Ascending aorta (tissue), 2 donors: ENCODE measurements at regions not wholly inside any gene's neighbourhood (a gene's known extent, or its start where the extent isn't known, plus 50 kb on each side); places are given as distances from the start of the nearest gene placed in this dataset.

Experiments used
- DNase-seq, 2 donors: peaks; one replicate each; pipeline ENCODE4 v3.0.0-alpha.2; 2019; ENCODE audit warnings: low spot score in 2 of 2
- H3K27ac ChIP-seq, 2 donors: fragments of 200-600 bp; sonication (generic); one replicate each; pipeline ENCODE4 v1.5.1; 2016 to 2017; ENCODE audit warnings: mild to moderate bottlenecking in 1 of 2
- H3K27me3 ChIP-seq: fragments of 200-600 bp; sonication (generic); one replicate; pipeline ENCODE4 v1.5.1; 2017
- H3K36me3 ChIP-seq, 2 donors: fragments of 200-600 bp; sonication (generic); one replicate each; pipeline ENCODE4 v1.5.1; 2016
- H3K4me1 ChIP-seq, 2 donors: fragments of 200-600 bp; sonication (generic); one replicate each; pipeline ENCODE4 v1.5.1; 2016 to 2017; ENCODE audit warnings: mild to moderate bottlenecking in 1 of 2
- H3K4me3 ChIP-seq, 2 donors: fragments of 200-600 bp; sonication (generic); one replicate each; pipeline ENCODE4 v1.5.1; 2016 to 2017; ENCODE audit warnings: mild to moderate bottlenecking in 1 of 2
- H3K9me3 ChIP-seq, 2 donors: fragments of 200-600 bp; sonication (generic); one replicate each; pipeline ENCODE4 v1.5.1; 2016
- CTCF ChIP-seq, 3 experiments: fragments of 200-600 bp in 2 of 3; fragments of 450-650 bp in 1 of 3; sonication (generic) in 2 of 3; IDR thresholded peaks; one replicate each; pipeline ENCODE4 v1.5.1; 2016 to 2019; ENCODE audit warnings: antibody characterized with exemption in 3 of 3, mild to moderate bottlenecking in 1 of 3, moderate library complexity in 1 of 3
- intact Hi-C: fragments of 100-400 bp; cut with DNase I; formaldehyde crosslinking; loops from one replicate; pipeline ENCODE4 v1.15.1; 2023

DNA sequence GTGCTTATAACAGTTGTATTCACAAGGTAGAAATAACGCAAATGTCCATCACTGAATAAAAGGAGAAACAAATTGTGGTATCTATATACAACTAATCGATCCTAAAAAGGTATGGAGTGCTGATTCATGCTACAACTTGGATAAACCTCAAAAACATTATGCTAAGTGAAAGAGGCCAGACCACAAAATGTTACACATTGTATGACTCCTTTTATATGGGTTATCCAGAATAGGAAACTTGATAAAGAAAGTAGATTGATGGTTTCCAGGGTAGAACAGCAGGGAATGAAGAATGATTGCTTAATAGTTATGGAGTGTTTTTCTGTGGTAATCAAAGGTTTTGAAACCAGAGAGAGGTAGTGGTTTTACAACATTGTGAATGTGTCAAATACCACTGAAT lies 432.2 kb upstream of the TRIB2 start:
- intact Hi-C loops, result no loop called here
- H3K36me3 ChIP-seq, result no peaks in the 10 kb centered on the region
- no peak for DNase-seq
- no peak overlapping the region for H3K4me3 ChIP-seq
- no peak overlapping the region for H3K27ac ChIP-seq
- H3K9me3 ChIP-seq, result no peaks in the 10 kb centered on the region
- no peaks in the 10 kb centered on the region for H3K27me3 ChIP-seq
- no peak for TF ChIP-seq CTCF (IDR thresholded peaks at IDR 0.05)
- H3K4me1 ChIP-seq, result peaks cover 0 to 3% of the 10 kb centered on the region in 2 donors

GRCh38 chr2:12286347-12286746 lies 430.4 kb upstream of the TRIB2 start:
- intact Hi-C loops, result no loop called here
- Histone ChIP-seq H3K36me3 (no peaks in the 10 kb centered on the region), H3K27me3 (no peaks in the 10 kb centered on the region), H3K4me1 (peaks cover 0 to 3% of the 10 kb centered on the region in 2 donors), H3K4me3 (no peak overlapping the region), H3K9me3 (no peaks in the 10 kb centered on the region), H3K27ac (no peak overlapping the region)
- no peak for DNase-seq
- TF ChIP-seq CTCF (IDR thresholded peaks at IDR 0.05), result no peak

DNA sequence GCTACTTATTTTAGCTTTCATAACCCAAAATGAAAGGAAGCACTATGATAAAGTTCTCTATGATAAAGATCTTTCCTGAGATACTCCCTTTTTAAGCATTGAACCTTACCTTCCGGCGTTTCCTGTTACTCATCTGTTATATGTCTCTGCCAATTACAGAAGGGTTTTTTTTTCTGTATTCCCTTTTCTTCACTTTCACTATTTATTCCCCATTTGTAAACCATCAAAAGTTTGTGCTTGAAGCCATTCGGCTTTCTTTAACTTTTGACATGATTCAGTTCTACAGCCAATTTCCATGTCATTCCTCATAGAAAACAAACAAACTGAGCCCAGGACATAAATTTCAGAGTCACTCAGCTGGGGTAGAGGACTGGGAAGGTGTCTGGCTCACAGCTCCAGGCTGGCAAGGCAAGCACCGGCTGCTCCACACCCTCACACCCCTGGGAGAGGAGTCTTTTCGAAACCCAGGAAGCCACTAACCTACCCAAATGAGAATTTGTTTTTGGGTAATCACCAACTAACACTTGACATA lies 429.4 kb upstream of the TRIB2 start:
- H3K36me3 ChIP-seq, result no peaks in the 10 kb centered on the region
- H3K4me3 ChIP-seq, result no peak overlapping the region
- TF ChIP-seq CTCF (IDR thresholded peaks at IDR 0.05), result no peak
- no peak for DNase-seq
- H3K27ac ChIP-seq, result peak overlapping the region; percentile 1 to 42
- H3K4me1 ChIP-seq, result peaks cover 0 to 3% of the 10 kb centered on the region in 2 donors
- no peaks in the 10 kb centered on the region for H3K9me3 ChIP-seq
- intact Hi-C loops, result no loop called here
- no peaks in the 10 kb centered on the region for H3K27me3 ChIP-seq

- Histone ChIP-seq H3K27me3 (no peaks in the 10 kb centered on the region), H3K36me3 (no peaks in the 10 kb centered on the region), H3K27ac (no peak overlapping the region), H3K4me3 (no peak overlapping the region), H3K4me1 (peaks cover 0 to 3% of the 10 kb centered on the region in 2 donors), H3K9me3 (no peaks in the 10 kb centered on the region)
- DNase-seq, result no peak
- intact Hi-C loops, result no loop called here
- no peak for TF ChIP-seq CTCF (IDR thresholded peaks at IDR 0.05)
These were observed 428.7 kb upstream of the TRIB2 start for GRCh38 chr2:12288048-12288447.

DNA sequence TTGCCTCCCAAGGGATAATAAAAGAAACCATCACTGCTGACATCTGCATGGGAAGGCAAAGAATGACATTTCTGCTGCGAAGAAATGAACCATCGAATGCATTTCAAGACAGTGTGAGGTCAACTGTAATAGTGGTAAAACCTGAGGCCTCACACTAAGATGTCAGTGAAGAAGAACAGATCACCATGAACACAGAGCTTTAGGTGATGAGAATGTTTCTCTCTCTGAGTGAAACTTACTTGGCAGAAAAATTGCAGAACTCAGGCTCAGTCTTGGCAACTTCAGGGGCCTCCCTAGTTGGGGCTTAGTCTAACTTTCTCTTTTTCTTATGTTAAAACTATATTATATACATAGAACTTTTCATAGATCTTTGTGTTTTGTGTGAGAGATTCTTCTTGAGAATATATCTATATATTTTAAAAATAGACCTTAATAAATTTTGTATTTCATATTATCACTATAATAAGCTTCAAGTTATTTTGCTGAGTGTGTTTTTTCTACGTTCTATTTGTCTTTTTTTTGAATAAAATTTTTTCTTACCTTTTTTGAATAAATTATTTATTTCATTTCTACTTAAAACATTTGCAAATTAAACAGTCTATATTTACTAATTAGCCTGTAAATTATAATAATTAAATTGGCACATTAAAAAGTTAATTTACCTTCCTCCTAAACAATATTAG lies 427.5 kb upstream of the TRIB2 start:
- Histone ChIP-seq H3K4me3 (no peak overlapping the region), H3K27me3 (no peaks in the 10 kb centered on the region), H3K36me3 (no peaks in the 10 kb centered on the region), H3K4me1 (peaks cover 0 to 3% of the 10 kb centered on the region in 2 donors), H3K27ac (no peak overlapping the region), H3K9me3 (no peaks in the 10 kb centered on the region)
- DNase-seq, result no peak
- intact Hi-C loops, result no loop called here
- TF ChIP-seq CTCF (IDR thresholded peaks at IDR 0.05), result no peak
